CD4-positive, alpha-beta memory T cell (primary cell): ENCODE measurements at regions not wholly inside any gene's neighbourhood (a gene's known extent, or its start where the extent isn't known, plus 50 kb on each side); places are given as distances from the start of the nearest gene placed in this dataset.

Experiments
- CTCF ChIA-PET: fragments of 350-600 bp; sonication (Branson Sonifier 250); formaldehyde crosslinking; loops from one replicate; lab custom pipeline; 2021; ENCODE audit warnings: inconsistent platforms; ENCODE audit not compliant: partially characterized antibody; lab: Charles Lee
- POLR2A ChIA-PET: fragments of 350-600 bp; sonication (Branson Sonifier 250); formaldehyde crosslinking; loops from one replicate; lab custom pipeline; 2021; ENCODE audit not compliant: partially characterized antibody; lab: Charles Lee
- DNase-seq, 5 donors: peaks; one replicate each; pipeline versions ENCODE4 v3.0.0 to v3.0.0-alpha.2; 2020 to 2022; ENCODE audit warnings: mixed read lengths in 1 of 5
- H3K27ac ChIP-seq: one replicate; pipeline ENCODE4 v1.7.0; 2013; ENCODE audit warnings: low read depth, low read length
- H3K27me3 ChIP-seq: 2 replicates; pipeline ENCODE4 v1.7.0; 2013; ENCODE audit warnings: mild to moderate bottlenecking, low read length, moderate library complexity; ENCODE audit not compliant: insufficient read depth
- H3K36me3 ChIP-seq: 2 replicates; pipeline ENCODE4 v1.7.0; 2013; ENCODE audit warnings: mild to moderate bottlenecking, low read length, moderate library complexity; ENCODE audit not compliant: insufficient read depth
- H3K4me1 ChIP-seq: 2 replicates; pipeline ENCODE4 v1.7.0; 2013; ENCODE audit warnings: mild to moderate bottlenecking, low read length, moderate library complexity; ENCODE audit not compliant: insufficient read depth
- H3K4me3 ChIP-seq, 2 donors: one replicate each; pipeline ENCODE4 v1.7.0; 2013; ENCODE audit warnings: low read length in 2 of 2, mild to moderate bottlenecking in 1 of 2
- H3K9me3 ChIP-seq, 2 donors: one replicate each; pipeline ENCODE4 v1.7.0; 2013; ENCODE audit warnings: low read length in 2 of 2, control low read depth in 1 of 2; ENCODE audit not compliant: control insufficient read depth in 1 of 2
- H3K27ac Mint-ChIP-seq, 7 donors: one replicate each; pipeline ENCODE4 v1.8.0; 2020 to 2021; ENCODE audit warnings: mixed read lengths in 7 of 7, mild to moderate bottlenecking in 6 of 7, inconsistent platforms in 3 of 7, moderate library complexity in 3 of 7
- H3K27me3 Mint-ChIP-seq, 2 donors: one replicate each; pipeline ENCODE4 v1.8.0; 2020 to 2021; ENCODE audit warnings: mixed read lengths in 2 of 2
- H3K36me3 Mint-ChIP-seq, 2 donors: one replicate each; pipeline ENCODE4 v1.8.0; 2020 to 2021; ENCODE audit warnings: mixed read lengths in 2 of 2, inconsistent platforms in 1 of 2, mild to moderate bottlenecking in 1 of 2
- H3K4me1 Mint-ChIP-seq, 4 donors: one replicate each; pipeline ENCODE4 v1.8.0; 2020 to 2021; ENCODE audit warnings: mixed read lengths in 4 of 4, mild to moderate bottlenecking in 1 of 4
- H3K4me3 Mint-ChIP-seq, 8 donors: one replicate each; pipeline ENCODE4 v1.8.0; 2020 to 2021; ENCODE audit warnings: mixed read lengths in 8 of 8, mild to moderate bottlenecking in 7 of 8, moderate library complexity in 6 of 8, inconsistent platforms in 3 of 8
- H3K9me3 Mint-ChIP-seq, 8 donors: one replicate each; pipeline ENCODE4 v1.8.0; 2020 to 2021; ENCODE audit warnings: mixed read lengths in 8 of 8, mild to moderate bottlenecking in 5 of 8, inconsistent platforms in 3 of 8, moderate library complexity in 1 of 8
- intact Hi-C: fragments of 100-400 bp; cut with micrococcal nuclease; formaldehyde crosslinking; loops from one replicate; pipeline ENCODE4 v1.15.1; 2023

- Mint-ChIP-seq H3K4me1 (no peaks in the 10 kb centered on the region), H3K27me3 (peaks cover 4% of the 10 kb centered on the region in 2 donors), H3K36me3 (no peaks in the 10 kb centered on the region), H3K4me3 (no peak overlapping the region), H3K9me3 (no peaks in the 10 kb centered on the region), H3K27ac (no peak overlapping the region)
- intact Hi-C loops, result no loop called here
- Histone ChIP-seq H3K4me3 (no peak overlapping the region), H3K27ac (no peak overlapping the region), H3K9me3 (no peaks in the 10 kb centered on the region), H3K27me3 (no peaks in the 10 kb centered on the region), H3K36me3 (no peaks in the 10 kb centered on the region), H3K4me1 (no peaks in the 10 kb centered on the region)
- POLR2A ChIA-PET, result no interaction called here
- CTCF ChIA-PET, result no interaction called here
- DNase-seq, result no peak
These were observed 135.1 kb upstream of the CST7 start for GRCh38 chr20:24813936-24814335.

- intact Hi-C loops, result no loop called here
- H3K27me3 ChIP-seq, result no peaks in the 10 kb centered on the region
- no peaks in the 10 kb centered on the region for H3K36me3 ChIP-seq
- no peak for DNase-seq
- H3K27me3 Mint-ChIP-seq, result peaks cover 1 to 3% of the 10 kb centered on the region in 2 donors
- H3K27ac ChIP-seq, result no peak overlapping the region
- H3K27ac Mint-ChIP-seq, result no peak overlapping the region
- H3K4me3 ChIP-seq, result no peak overlapping the region
- no peaks in the 10 kb centered on the region for H3K9me3 ChIP-seq
- no peaks in the 10 kb centered on the region for H3K4me1 Mint-ChIP-seq
- CTCF ChIA-PET, result no interaction called here
- POLR2A ChIA-PET, result no interaction called here
- H3K9me3 Mint-ChIP-seq, result no peaks in the 10 kb centered on the region
- no peak overlapping the region for H3K4me3 Mint-ChIP-seq
- H3K4me1 ChIP-seq, result no peaks in the 10 kb centered on the region
- no peaks in the 10 kb centered on the region for H3K36me3 Mint-ChIP-seq
These were observed 134.4 kb upstream of the CST7 start for GRCh38 chr20:24814556-24815195.

- H3K27ac ChIP-seq, result no peak overlapping the region
- Mint-ChIP-seq H3K27ac (no peak overlapping the region), H3K9me3 (no peaks in the 10 kb centered on the region), H3K4me3 (no peak overlapping the region), H3K4me1 (no peaks in the 10 kb centered on the region), H3K27me3 (peaks cover 0 to 3% of the 10 kb centered on the region in 2 donors), H3K36me3 (no peaks in the 10 kb centered on the region)
- H3K4me3 ChIP-seq, result no peak overlapping the region
- intact Hi-C loops, result no loop called here
- POLR2A ChIA-PET, result no interaction called here
- no peak for DNase-seq
- H3K36me3 ChIP-seq, result no peaks in the 10 kb centered on the region
- CTCF ChIA-PET, result no interaction called here
- no peaks in the 10 kb centered on the region for H3K4me1 ChIP-seq
- no peaks in the 10 kb centered on the region for H3K27me3 ChIP-seq
- no peaks in the 10 kb centered on the region for H3K9me3 ChIP-seq
These were observed 133.8 kb upstream of the CST7 start for GRCh38 chr20:24815196-24815815.

GRCh38 chr20:24815931-24816330 is 133.1 kb upstream of the CST7 start:
- CTCF ChIA-PET, result no interaction called here
- no peaks in the 10 kb centered on the region for H3K9me3 Mint-ChIP-seq

GRCh38 chr20:24816431-24816830 is 132.6 kb upstream of the CST7 start:
- no peak overlapping the region for H3K4me3 ChIP-seq
- H3K27me3 ChIP-seq, result no peaks in the 10 kb centered on the region
- H3K9me3 ChIP-seq, result no peaks in the 10 kb centered on the region
- Mint-ChIP-seq H3K4me3 (no peak overlapping the region), H3K9me3 (no peaks in the 10 kb centered on the region), H3K27me3 (peaks cover 0 to 3% of the 10 kb centered on the region in 2 donors), H3K4me1 (no peaks in the 10 kb centered on the region), H3K27ac (no peak overlapping the region), H3K36me3 (no peaks in the 10 kb centered on the region)
- no peak for DNase-seq
- intact Hi-C loops, result no loop called here
- no peaks in the 10 kb centered on the region for H3K36me3 ChIP-seq
- H3K4me1 ChIP-seq, result no peaks in the 10 kb centered on the region
- no peak overlapping the region for H3K27ac ChIP-seq
- POLR2A ChIA-PET, result no interaction called here
- CTCF ChIA-PET, result no interaction called here

More at GRCh38 chr20:24815931-24816330, 133.1 kb upstream of the CST7 start:
- intact Hi-C loops, result no loop called here
- H3K4me3 ChIP-seq, result no peak overlapping the region
- H3K9me3 ChIP-seq, result no peaks in the 10 kb centered on the region
- Mint-ChIP-seq H3K27ac (no peak overlapping the region), H3K27me3 (peaks cover 0 to 3% of the 10 kb centered on the region in 2 donors), H3K36me3 (no peaks in the 10 kb centered on the region), H3K4me1 (no peaks in the 10 kb centered on the region), H3K4me3 (no peak overlapping the region)
- H3K36me3 ChIP-seq, result no peaks in the 10 kb centered on the region
- DNase-seq, result no peak
- H3K27me3 ChIP-seq, result no peaks in the 10 kb centered on the region
- POLR2A ChIA-PET, result no interaction called here
- H3K27ac ChIP-seq, result no peak overlapping the region
- no peaks in the 10 kb centered on the region for H3K4me1 ChIP-seq

GRCh38 chr20:24816907-24817306 is 132.2 kb upstream of the CST7 start:
- DNase-seq, result no peak
- intact Hi-C loops, result no loop called here
- Mint-ChIP-seq H3K4me3 (no peak overlapping the region), H3K4me1 (no peaks in the 10 kb centered on the region), H3K36me3 (no peaks in the 10 kb centered on the region), H3K9me3 (no peaks in the 10 kb centered on the region), H3K27ac (no peak overlapping the region), H3K27me3 (peaks cover 0 to 3% of the 10 kb centered on the region in 2 donors)
- Histone ChIP-seq H3K36me3 (no peaks in the 10 kb centered on the region), H3K4me1 (no peaks in the 10 kb centered on the region), H3K9me3 (no peaks in the 10 kb centered on the region), H3K27ac (no peak overlapping the region), H3K4me3 (no peak overlapping the region), H3K27me3 (no peaks in the 10 kb centered on the region)
- CTCF ChIA-PET, result no interaction called here
- POLR2A ChIA-PET, result no interaction called here

- Histone ChIP-seq H3K27me3 (no peaks in the 10 kb centered on the region), H3K4me3 (no peak overlapping the region), H3K4me1 (no peaks in the 10 kb centered on the region), H3K27ac (no peak overlapping the region), H3K36me3 (no peaks in the 10 kb centered on the region), H3K9me3 (no peaks in the 10 kb centered on the region)
- no peak overlapping the region for H3K4me3 Mint-ChIP-seq
- no peak for DNase-seq
- POLR2A ChIA-PET, result no interaction called here
- H3K9me3 Mint-ChIP-seq, result no peaks in the 10 kb centered on the region
- peaks cover 0 to 3% of the 10 kb centered on the region in 2 donors for H3K27me3 Mint-ChIP-seq
- intact Hi-C loops, result no loop called here
- no peaks in the 10 kb centered on the region for H3K4me1 Mint-ChIP-seq
- no peak overlapping the region for H3K27ac Mint-ChIP-seq
- no peaks in the 10 kb centered on the region for H3K36me3 Mint-ChIP-seq
- CTCF ChIA-PET, result no interaction called here
These were observed 131.7 kb upstream of the CST7 start for GRCh38 chr20:24817351-24817750.
